SK-N-MC (cell line): ENCODE measurements at regions not wholly inside any gene's neighbourhood (a gene's known extent, or its start where the extent isn't known, plus 50 kb on each side); places are given as distances from the start of the nearest gene placed in this dataset.

ENCODE experiments used
- EZH2 ChIP-seq: fragments of 200-600 bp; sonication (generic); IDR thresholded peaks from one replicate; pipeline ENCODE4 v1.6.1; 2017; ENCODE audit warnings: antibody characterized with exemption
- FOXP2 ChIP-seq: optimal IDR thresholded peaks from 2 replicates; pipeline ENCODE3; 2011; ENCODE audit warnings: mild to moderate bottlenecking, moderate library complexity; ENCODE audit not compliant: insufficient read depth; ENCODE audit errors: extremely low read length, control extremely low read depth
- POLR2AphosphoS5 ChIP-seq: IDR thresholded peaks from 2 replicates; pipeline ENCODE4 v1.6.1; 2012; ENCODE audit warnings: mild to moderate bottlenecking, low read depth, low read length, borderline replicate concordance

GRCh38 chr5:53373451-53374158 lies 106.8 kb upstream of the FST start:
- no peak for TF ChIP-seq EZH2
- TF ChIP-seq POLR2AphosphoS5 = no peak
- TF ChIP-seq FOXP2 = no peak
